KMS-11 (cell line): ENCODE measurements at regions not wholly inside any gene's neighbourhood (a gene's known extent, or its start where the extent isn't known, plus 50 kb on each side); places are given as distances from the start of the nearest gene placed in this dataset.

Experiments
- H2AFZ ChIP-seq: fragments of 200-600 bp; sonication (generic); 2 replicates; pipeline ENCODE4 v1.6.1; 2016; ENCODE audit warnings: antibody characterized with exemption, mixed run types, low read depth
- H3K27ac ChIP-seq: fragments of 200-600 bp; sonication (generic); 2 replicates; pipeline ENCODE4 v1.6.1; 2016; ENCODE audit warnings: mild to moderate bottlenecking, mixed run types
- H3K27me3 ChIP-seq: fragments of 200-600 bp; sonication (generic); 2 replicates; pipeline ENCODE4 v1.6.1; 2017; ENCODE audit warnings: mild to moderate bottlenecking, low read depth, mixed run types, moderate library complexity; ENCODE audit not compliant: insufficient read depth
- H3K36me3 ChIP-seq: fragments of 200-600 bp; sonication (generic); 2 replicates; pipeline ENCODE4 v1.6.1; 2017; ENCODE audit warnings: mild to moderate bottlenecking, mixed run types; ENCODE audit not compliant: insufficient read depth
- H3K4me1 ChIP-seq: fragments of 200-600 bp; sonication (generic); 2 replicates; pipeline ENCODE4 v1.6.1; 2016; ENCODE audit warnings: mild to moderate bottlenecking, low read depth, mixed run types; ENCODE audit not compliant: poor library complexity, severe bottlenecking
- H3K4me2 ChIP-seq: fragments of 200-600 bp; sonication (generic); 2 replicates; pipeline ENCODE4 v1.7.0; 2016; ENCODE audit warnings: mild to moderate bottlenecking, mixed run types
- H3K4me3 ChIP-seq: fragments of 200-600 bp; sonication (generic); IDR thresholded peaks from 2 replicates; pipeline ENCODE4 v1.6.1; 2017; ENCODE audit warnings: low read depth, low read length, mixed read lengths; ENCODE audit not compliant: insufficient read depth
- H3K79me2 ChIP-seq: fragments of 200-600 bp; sonication (generic); 2 replicates; pipeline ENCODE4 v1.6.1; 2016; ENCODE audit warnings: low read depth, mixed run types; ENCODE audit not compliant: insufficient read depth
- H3K9ac ChIP-seq: fragments of 200-600 bp; sonication (generic); 2 replicates; pipeline ENCODE4 v1.6.1; 2016; ENCODE audit warnings: mild to moderate bottlenecking, mixed run types
- H4K20me1 ChIP-seq: fragments of 200-600 bp; sonication (generic); 2 replicates; pipeline ENCODE4 v1.6.1; 2016; ENCODE audit warnings: mild to moderate bottlenecking, mixed run types; ENCODE audit not compliant: insufficient read depth
- CTCF ChIP-seq: fragments of 200-600 bp; sonication (generic); conservative IDR thresholded peaks from 2 replicates; pipeline ENCODE4 v1.6.1; 2017; ENCODE audit warnings: low read depth, mild to moderate bottlenecking, antibody characterized with exemption, low read length, moderate library complexity, mixed read lengths

- H3K4me1 ChIP-seq = peaks cover 39% of the 10 kb centered on the region
- no peak overlapping the region for H3K4me3 ChIP-seq
- no peak overlapping the region for H3K27ac ChIP-seq
- no peaks in the 10 kb centered on the region for H3K27me3 ChIP-seq
- no peak overlapping the region for H2AFZ ChIP-seq
- no peak overlapping the region for H3K4me2 ChIP-seq
- no peaks in the 10 kb centered on the region for H3K36me3 ChIP-seq
- no peaks in the 10 kb centered on the region for H4K20me1 ChIP-seq
- no peak overlapping the region for H3K9ac ChIP-seq
- no peaks in the 10 kb centered on the region for H3K79me2 ChIP-seq
- no peak for TF ChIP-seq CTCF
Observed at GRCh38 chr1:14184454-14184853, 414.0 kb upstream of the KAZN start.

- H3K36me3 ChIP-seq = no peaks in the 10 kb centered on the region
- no peak for TF ChIP-seq CTCF
- H2AFZ ChIP-seq = no peak overlapping the region
- no peaks in the 10 kb centered on the region for H4K20me1 ChIP-seq
- no peaks in the 10 kb centered on the region for H3K79me2 ChIP-seq
- no peak overlapping the region for H3K27ac ChIP-seq
- no peak overlapping the region for H3K4me3 ChIP-seq
- no peak overlapping the region for H3K4me2 ChIP-seq
- H3K4me1 ChIP-seq = no peaks in the 10 kb centered on the region
- H3K27me3 ChIP-seq = no peaks in the 10 kb centered on the region
- no peak overlapping the region for H3K9ac ChIP-seq
Observed at GRCh38 chr1:14189381-14189780, 409.1 kb upstream of the KAZN start.

DNA sequence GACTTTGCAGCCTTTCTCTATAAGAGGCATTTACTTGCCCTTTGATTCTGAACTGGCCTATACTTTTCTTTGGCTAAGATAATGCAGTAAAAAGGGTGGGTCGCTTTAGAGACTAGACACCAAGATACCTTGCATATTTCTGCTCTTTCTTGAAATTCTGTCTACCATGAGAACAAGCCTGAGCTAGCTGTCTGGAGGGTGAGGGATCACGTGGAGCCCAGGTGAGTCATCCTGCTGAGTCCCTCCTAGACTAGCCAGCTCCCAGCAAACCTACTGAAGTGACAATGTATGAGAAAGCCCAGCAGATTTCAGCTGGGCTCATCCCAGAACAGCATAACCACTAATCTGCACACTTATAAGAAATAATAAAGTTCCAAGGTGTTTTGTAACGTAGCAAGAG, 408.0 kb upstream of the KAZN start:
- Histone ChIP-seq H3K79me2 (no peaks in the 10 kb centered on the region), H3K4me1 (no peaks in the 10 kb centered on the region), H4K20me1 (no peaks in the 10 kb centered on the region), H3K27ac (no peak overlapping the region), H3K9ac (no peak overlapping the region), H2AFZ (no peak overlapping the region), H3K4me2 (no peak overlapping the region), H3K4me3 (no peak overlapping the region), H3K27me3 (no peaks in the 10 kb centered on the region), H3K36me3 (no peaks in the 10 kb centered on the region)
- TF ChIP-seq CTCF = no peak

DNA sequence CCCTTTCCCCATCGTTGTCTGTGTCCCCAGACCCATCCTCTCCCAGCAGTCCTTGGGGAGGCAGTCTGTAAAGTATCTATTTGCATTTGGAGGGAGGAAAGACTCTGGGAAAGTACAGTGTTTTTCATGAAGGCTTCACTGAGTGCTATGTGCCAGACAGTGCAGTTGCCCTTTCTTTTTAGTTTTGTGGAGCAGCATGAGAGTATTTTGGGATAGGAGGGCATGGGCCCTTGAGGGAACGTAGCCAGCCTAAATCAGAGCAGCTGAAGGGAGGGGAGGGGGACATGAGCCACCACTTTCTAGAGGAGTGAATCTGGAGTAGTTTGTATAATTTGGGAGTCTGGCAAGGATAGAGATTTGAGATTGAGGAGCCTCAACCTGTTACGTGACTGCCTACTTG, 404.0 kb upstream of the KAZN start:
- Histone ChIP-seq H3K4me3 (no peak overlapping the region), H4K20me1 (no peaks in the 10 kb centered on the region), H2AFZ (no peak overlapping the region), H3K27ac (no peak overlapping the region), H3K4me2 (no peak overlapping the region), H3K36me3 (no peaks in the 10 kb centered on the region), H3K9ac (no peak overlapping the region), H3K4me1 (no peaks in the 10 kb centered on the region), H3K79me2 (no peaks in the 10 kb centered on the region), H3K27me3 (no peaks in the 10 kb centered on the region)
- TF ChIP-seq CTCF = no peak

DNA sequence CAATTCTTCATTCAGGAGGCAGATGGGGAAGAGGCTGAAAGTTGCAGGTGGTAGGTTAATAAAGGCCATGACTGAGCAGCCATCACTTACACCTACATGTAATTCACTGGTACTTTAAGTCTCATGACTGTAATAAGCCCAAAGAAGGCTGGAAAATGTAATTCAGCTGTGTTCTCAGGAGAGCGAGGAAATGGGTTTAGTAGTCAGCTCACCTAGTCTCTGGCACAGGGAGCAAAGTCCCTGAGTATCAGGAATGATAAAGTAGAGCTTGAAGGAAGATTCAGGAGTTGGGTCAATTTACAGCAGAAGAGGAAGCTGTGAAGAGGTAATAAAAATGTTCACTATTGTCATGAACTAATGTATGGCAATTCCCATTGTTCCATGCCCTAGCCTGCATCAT, 393.4 kb upstream of the KAZN start:
- no peaks in the 10 kb centered on the region for H3K79me2 ChIP-seq
- no peak overlapping the region for H2AFZ ChIP-seq

More for the DNA sequence above, 393.4 kb upstream of the KAZN start:
- no peaks in the 10 kb centered on the region for H4K20me1 ChIP-seq
- H3K27ac ChIP-seq = no peak overlapping the region
- H3K4me2 ChIP-seq = no peak overlapping the region
- TF ChIP-seq CTCF = no peak
- H3K27me3 ChIP-seq = no peaks in the 10 kb centered on the region
- H3K36me3 ChIP-seq = no peaks in the 10 kb centered on the region
- no peak overlapping the region for H3K4me3 ChIP-seq
- H3K4me1 ChIP-seq = no peaks in the 10 kb centered on the region
- no peak overlapping the region for H3K9ac ChIP-seq
